Central memory CD8-positive, alpha-beta T cell (primary cell): ENCODE measurements at regions not wholly inside any gene's neighbourhood (a gene's known extent, or its start where the extent isn't known, plus 50 kb on each side); places are given as distances from the start of the nearest gene placed in this dataset.

Experiments used
- ATAC-seq: fragments of 150-1000 bp; cut with Tn5 transposase; replicated peaks from 2 replicates; pipeline ENCODE4 v1.10.0; 2022; ENCODE audit warnings: mild to moderate bottlenecking, moderate FRiP score, moderate number of reproducible peaks; ENCODE audit not compliant: poor library complexity, severe bottlenecking; ENCODE audit errors: extremely low read depth
- DNase-seq, 2 donors: peaks; one replicate each; pipeline ENCODE4 v3.0.0; 2021; ENCODE audit warnings: low spot score in 2 of 2
- H3K27ac Mint-ChIP-seq: one replicate; pipeline ENCODE4 v1.8.0; 2022; ENCODE audit warnings: low read depth, mild to moderate bottlenecking, moderate library complexity, mixed read lengths
- H3K27me3 Mint-ChIP-seq: one replicate; pipeline ENCODE4 v1.8.0; 2022; ENCODE audit warnings: mixed read lengths
- H3K36me3 Mint-ChIP-seq: one replicate; pipeline ENCODE4 v1.8.0; 2022; ENCODE audit warnings: mild to moderate bottlenecking, moderate library complexity, mixed read lengths; ENCODE audit not compliant: insufficient read depth
- H3K4me1 Mint-ChIP-seq: one replicate; pipeline ENCODE4 v1.8.0; 2022; ENCODE audit warnings: mixed read lengths
- H3K4me3 Mint-ChIP-seq: one replicate; pipeline ENCODE4 v1.8.0; 2022; ENCODE audit warnings: mild to moderate bottlenecking, moderate library complexity, mixed read lengths
- H3K9me3 Mint-ChIP-seq: one replicate; pipeline ENCODE4 v1.8.0; 2022; ENCODE audit warnings: mixed read lengths

DNA sequence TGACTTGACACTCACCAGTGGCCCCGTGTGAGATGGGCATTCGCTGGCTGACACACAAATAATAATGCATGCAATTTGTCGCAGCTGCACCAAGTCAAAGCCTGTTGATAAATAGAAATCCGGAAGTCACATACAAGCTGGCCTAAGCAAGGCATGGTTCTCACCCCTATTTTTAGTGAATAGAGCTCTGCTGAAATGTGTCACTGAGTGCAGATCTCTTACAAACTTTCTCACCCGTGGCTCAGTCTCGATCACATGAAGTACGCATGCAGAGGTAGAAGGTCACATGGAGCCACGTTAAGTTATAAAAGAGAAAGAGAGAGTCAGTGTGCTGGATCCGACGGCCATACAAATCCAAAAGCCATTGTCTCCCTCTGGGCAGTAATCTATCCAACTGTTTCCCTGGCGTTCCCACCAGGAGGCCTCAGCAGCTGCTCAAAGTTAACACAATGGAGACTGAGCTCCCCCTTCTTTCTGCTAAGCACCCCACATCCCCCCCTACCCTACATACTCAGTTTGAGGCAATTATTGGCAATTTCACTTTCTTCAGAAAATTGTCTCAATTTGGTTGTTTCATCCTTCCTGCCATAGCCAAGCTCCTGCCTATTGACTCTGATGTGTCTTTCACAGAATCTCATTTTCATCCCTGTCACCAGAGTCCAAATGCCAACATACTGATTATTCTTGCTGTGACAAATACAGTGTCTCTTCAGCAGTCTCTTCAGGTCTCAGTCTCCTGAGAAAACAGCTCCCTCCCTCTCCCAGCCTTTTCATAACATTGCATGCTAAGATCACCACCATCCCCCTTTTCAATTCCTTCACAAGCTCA is 473.3 kb upstream of the NRP1 start:
- Mint-ChIP-seq H3K27ac (no peak overlapping the region), H3K27me3 (no peaks in the 10 kb centered on the region), H3K4me3 (no peak overlapping the region), H3K4me1 (no peaks in the 10 kb centered on the region), H3K9me3 (no peaks in the 10 kb centered on the region), H3K36me3 (peaks cover 2% of the 10 kb centered on the region)
- ATAC-seq (no peak), DNase-seq (no peak)

DNA sequence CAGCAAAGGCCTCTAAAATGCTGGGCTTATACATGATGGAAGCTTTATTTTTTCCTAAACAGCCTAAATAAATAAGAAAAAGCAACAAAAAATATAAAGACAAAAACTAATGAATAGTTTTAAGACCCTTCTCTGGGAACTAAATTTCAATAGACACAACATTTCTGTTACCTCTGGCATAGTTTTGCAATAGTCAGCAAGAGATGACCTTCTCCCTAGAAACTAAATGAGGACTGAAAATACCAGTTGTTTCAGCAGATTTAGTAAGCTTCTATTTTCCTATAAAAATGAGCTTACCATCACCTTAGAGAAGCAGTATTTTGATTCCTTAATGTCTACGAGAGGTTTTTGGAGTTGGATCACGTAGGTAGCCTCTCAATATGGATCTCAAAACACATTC is 471.4 kb upstream of the NRP1 start:
- Mint-ChIP-seq H3K36me3 (no peaks in the 10 kb centered on the region), H3K4me1 (no peaks in the 10 kb centered on the region), H3K27ac (no peak overlapping the region), H3K9me3 (no peaks in the 10 kb centered on the region), H3K4me3 (no peak overlapping the region), H3K27me3 (no peaks in the 10 kb centered on the region)
- DNase-seq (no peak), ATAC-seq (no peak)

DNA sequence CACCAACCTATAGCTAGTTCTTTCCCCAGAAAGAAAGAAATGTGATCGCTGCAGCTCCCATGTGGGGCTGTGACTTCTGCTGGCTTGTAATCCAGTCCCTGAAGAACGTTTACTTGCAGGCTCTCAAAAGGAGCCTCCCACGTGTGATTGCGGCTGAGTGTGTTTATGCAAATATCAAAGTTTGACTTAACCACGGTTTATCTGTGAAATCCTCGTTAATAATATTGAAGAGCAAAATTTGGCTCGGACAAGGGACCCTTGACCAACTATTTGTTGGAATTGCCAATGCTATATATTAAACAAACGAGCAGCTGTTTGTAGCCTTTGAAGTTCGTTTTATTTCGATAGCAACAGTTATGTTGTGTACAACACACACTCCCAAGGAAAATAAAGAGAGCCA is 470.1 kb upstream of the NRP1 start:
- no peaks in the 10 kb centered on the region for H3K27me3 Mint-ChIP-seq
- no peak for ATAC-seq

DNA sequence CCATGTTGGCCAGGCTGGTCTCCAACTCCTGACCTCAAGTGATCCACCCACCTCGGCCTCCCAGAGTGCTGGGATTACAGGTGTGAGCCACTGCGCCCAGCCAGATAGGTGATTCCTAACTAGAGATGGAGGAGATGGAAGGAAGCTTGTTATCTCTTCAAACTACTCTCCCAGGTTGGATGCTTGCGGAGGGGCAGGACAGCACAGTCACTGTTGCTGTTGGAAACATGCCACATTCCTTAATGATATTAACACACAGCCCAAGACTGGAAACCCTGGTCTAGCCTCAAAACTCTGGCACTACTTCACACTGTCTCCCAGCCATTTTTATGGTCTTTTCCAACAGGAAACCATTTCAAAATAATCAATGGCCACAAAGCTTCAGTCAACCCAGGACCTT is 468.8 kb upstream of the NRP1 start:
- no peak for ATAC-seq

More for the DNA sequence above, 470.1 kb upstream of the NRP1 start:
- Mint-ChIP-seq H3K4me1 (no peaks in the 10 kb centered on the region), H3K9me3 (no peaks in the 10 kb centered on the region), H3K27ac (no peak overlapping the region), H3K4me3 (no peak overlapping the region), H3K36me3 (no peaks in the 10 kb centered on the region)
- no peak for DNase-seq

DNA sequence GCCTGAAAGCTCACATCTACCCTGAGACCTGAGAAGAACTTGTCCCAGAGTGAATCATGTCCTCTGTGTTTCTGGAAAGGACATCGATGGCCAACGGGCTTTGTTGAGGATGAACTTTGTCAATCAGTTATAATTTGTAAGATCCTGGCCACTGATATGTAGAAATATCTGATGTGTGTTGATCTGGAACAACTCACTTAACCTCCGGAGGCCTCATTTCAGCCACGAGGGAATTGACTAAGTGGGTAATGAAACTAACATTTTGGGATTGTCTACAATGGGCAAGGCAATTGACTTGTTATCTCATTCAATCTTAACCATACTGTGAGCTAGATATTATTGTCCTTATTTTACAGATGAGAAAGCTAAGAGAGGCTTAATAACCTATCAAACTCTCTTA is 468.1 kb upstream of the NRP1 start:
- H3K4me1 Mint-ChIP-seq = no peaks in the 10 kb centered on the region
- no peak overlapping the region for H3K4me3 Mint-ChIP-seq
- H3K9me3 Mint-ChIP-seq = no peaks in the 10 kb centered on the region
- no peaks in the 10 kb centered on the region for H3K27me3 Mint-ChIP-seq
- H3K36me3 Mint-ChIP-seq = no peaks in the 10 kb centered on the region
- no peak for DNase-seq
- ATAC-seq = no peak
- H3K27ac Mint-ChIP-seq = no peak overlapping the region

More for the DNA sequence above, 468.8 kb upstream of the NRP1 start:
- H3K4me1 Mint-ChIP-seq = no peaks in the 10 kb centered on the region
- no peaks in the 10 kb centered on the region for H3K9me3 Mint-ChIP-seq
- no peaks in the 10 kb centered on the region for H3K36me3 Mint-ChIP-seq
- H3K27me3 Mint-ChIP-seq = no peaks in the 10 kb centered on the region
- no peak overlapping the region for H3K27ac Mint-ChIP-seq
- DNase-seq = no peak
- no peak overlapping the region for H3K4me3 Mint-ChIP-seq

DNA sequence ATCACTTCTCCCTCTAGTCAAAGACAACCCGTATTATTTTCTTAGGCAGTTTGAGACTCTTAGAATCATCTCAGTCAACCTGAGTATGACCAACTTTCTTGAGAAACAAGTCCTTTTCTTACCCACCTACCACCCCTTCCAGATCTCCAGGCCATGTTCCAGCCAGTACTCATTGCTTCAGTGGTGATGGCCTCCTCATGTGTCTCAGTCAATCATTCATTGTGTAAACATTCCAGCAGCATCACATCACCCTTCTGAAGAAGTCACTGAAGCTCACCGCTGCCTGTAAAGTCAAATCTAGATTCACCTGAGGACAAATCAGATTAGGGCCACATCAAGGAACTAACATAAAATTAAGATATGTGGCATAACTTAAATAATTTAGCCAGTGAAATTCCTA is 467.2 kb upstream of the NRP1 start:
- H3K4me1 Mint-ChIP-seq = no peaks in the 10 kb centered on the region
- DNase-seq (no peak), ATAC-seq (no peak)
- no peaks in the 10 kb centered on the region for H3K9me3 Mint-ChIP-seq
- no peak overlapping the region for H3K27ac Mint-ChIP-seq
- no peaks in the 10 kb centered on the region for H3K27me3 Mint-ChIP-seq
- H3K36me3 Mint-ChIP-seq = no peaks in the 10 kb centered on the region
- H3K4me3 Mint-ChIP-seq = no peak overlapping the region

DNA sequence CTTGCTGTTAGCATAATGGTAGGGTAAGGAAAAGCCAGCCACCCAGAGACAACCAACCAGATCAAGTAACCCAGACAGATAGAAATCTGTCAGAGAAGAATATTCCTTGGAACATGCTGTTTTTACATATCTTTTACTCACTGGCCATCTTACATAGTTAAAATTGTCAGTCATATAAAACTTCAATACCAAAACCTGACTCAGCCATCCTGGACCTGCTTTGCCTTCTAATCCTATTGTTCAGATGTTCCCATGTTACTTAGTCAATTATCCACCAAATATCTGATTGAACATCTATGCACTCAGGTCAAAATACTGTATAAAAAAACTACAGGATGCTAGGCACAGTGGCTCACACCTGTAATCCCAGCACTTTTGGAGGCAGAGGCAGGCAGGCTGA is 466.5 kb upstream of the NRP1 start:
- DNase-seq = no peak
- Mint-ChIP-seq H3K27me3 (no peaks in the 10 kb centered on the region), H3K4me1 (no peaks in the 10 kb centered on the region), H3K27ac (no peak overlapping the region), H3K4me3 (no peak overlapping the region), H3K36me3 (no peaks in the 10 kb centered on the region), H3K9me3 (no peaks in the 10 kb centered on the region)
- no peak for ATAC-seq

DNA sequence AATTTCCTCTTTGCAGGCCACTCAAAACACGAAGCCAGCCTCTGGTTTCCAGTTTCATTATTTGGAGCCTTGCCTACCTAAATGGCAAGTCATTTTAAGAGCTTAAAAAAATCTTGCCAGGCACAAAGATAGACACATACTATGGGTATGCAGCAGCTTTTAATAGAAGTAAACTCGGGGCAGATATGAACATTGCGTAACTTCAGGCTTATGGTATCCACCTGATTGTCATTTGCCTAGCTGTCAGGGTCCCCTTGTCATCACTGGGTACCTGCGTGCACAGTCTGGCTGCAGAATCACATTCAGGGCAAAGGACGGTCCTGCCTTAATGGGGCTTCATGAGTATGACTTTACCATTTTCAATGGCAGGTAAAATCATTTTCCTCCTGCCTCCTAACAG is 466.1 kb upstream of the NRP1 start:
- ATAC-seq (no peak), DNase-seq (no peak)
- Mint-ChIP-seq H3K27ac (no peak overlapping the region), H3K9me3 (no peaks in the 10 kb centered on the region), H3K27me3 (no peaks in the 10 kb centered on the region), H3K4me3 (no peak overlapping the region), H3K36me3 (no peaks in the 10 kb centered on the region), H3K4me1 (no peaks in the 10 kb centered on the region)

DNA sequence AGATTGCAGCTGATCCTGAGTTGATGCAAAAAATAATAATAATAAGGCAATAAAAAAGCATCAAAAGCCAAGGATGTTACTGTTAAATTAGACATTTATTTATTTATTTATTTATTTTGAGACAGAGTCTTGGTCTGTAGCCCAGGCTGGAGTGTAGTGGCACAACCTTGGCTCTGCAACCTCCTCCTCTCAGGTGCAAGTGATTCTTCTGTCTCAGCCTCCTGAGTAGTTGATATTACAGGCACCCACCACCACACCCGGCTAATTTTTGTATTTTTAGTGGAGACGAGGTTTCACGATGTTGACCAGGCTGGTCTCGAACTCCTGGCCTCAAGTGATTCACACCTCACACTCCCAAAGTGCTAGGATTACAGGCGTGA is 465.5 kb upstream of the NRP1 start:
- no peaks in the 10 kb centered on the region for H3K36me3 Mint-ChIP-seq
- DNase-seq = no peak
- H3K27me3 Mint-ChIP-seq = no peaks in the 10 kb centered on the region
- ATAC-seq = no peak
- no peak overlapping the region for H3K4me3 Mint-ChIP-seq
- no peaks in the 10 kb centered on the region for H3K9me3 Mint-ChIP-seq
- H3K4me1 Mint-ChIP-seq = no peaks in the 10 kb centered on the region
- H3K27ac Mint-ChIP-seq = no peak overlapping the region

DNA sequence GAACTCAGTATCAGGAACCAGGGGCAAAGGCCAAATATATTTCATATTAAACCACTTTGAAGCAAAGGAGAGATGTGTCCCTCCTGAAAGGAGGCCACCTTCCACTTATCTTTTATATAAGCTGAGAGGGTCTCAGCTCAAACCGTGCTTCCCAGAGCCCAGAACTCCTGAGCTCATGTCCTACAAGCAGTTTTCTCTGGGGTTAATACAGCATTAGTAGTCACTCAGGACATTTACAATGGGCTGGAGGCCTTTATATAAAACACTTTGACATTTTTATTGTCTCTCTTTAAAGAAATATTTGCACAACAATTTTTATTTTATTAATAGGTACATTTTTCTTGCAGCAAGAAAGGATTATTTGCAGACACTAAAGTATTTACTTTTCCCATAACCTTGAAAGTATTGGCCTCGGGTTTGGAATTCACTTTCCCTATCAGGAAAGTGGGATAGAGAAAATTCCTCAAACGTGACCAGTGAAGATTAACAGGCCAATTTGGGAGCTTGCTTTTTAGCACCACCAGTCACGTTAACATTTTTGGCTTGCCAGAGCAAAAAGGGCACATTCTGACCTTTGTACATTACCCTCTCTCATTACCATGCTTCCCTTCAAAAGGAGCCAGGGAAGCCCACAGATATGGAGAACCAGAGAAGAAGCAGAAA is 464.9 kb upstream of the NRP1 start:
- ATAC-seq = no peak
- H3K4me1 Mint-ChIP-seq = no peaks in the 10 kb centered on the region

DNA sequence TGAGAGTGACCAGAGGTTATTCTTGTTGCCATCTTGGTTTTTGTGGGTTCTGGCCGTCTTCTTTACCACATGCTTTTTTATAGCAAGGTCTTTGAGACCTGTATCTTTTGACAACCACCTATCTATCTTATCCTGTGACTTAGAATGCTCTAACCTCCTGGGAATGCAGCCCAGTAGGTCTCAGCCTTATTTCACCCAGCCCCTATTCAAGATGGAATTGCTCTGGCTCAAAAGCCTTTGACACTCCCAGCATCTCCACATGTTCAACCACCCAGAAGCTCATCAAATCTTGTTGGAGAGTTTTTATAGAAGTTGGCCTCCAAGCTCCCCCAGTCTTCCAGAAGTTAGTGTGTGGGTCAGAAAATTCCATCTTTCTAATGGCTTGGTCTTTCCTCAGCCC is 464.3 kb upstream of the NRP1 start:
- ATAC-seq (no peak), DNase-seq (no peak)
- H3K9me3 Mint-ChIP-seq = no peaks in the 10 kb centered on the region
- H3K4me3 Mint-ChIP-seq = no peak overlapping the region
- no peak overlapping the region for H3K27ac Mint-ChIP-seq
- H3K27me3 Mint-ChIP-seq = no peaks in the 10 kb centered on the region
- no peaks in the 10 kb centered on the region for H3K4me1 Mint-ChIP-seq
- H3K36me3 Mint-ChIP-seq = no peaks in the 10 kb centered on the region

More for the DNA sequence above, 464.9 kb upstream of the NRP1 start:
- H3K36me3 Mint-ChIP-seq = no peaks in the 10 kb centered on the region
- no peak overlapping the region for H3K27ac Mint-ChIP-seq
- no peaks in the 10 kb centered on the region for H3K9me3 Mint-ChIP-seq
- H3K27me3 Mint-ChIP-seq = no peaks in the 10 kb centered on the region
- no peak overlapping the region for H3K4me3 Mint-ChIP-seq
- no peak for DNase-seq

DNA sequence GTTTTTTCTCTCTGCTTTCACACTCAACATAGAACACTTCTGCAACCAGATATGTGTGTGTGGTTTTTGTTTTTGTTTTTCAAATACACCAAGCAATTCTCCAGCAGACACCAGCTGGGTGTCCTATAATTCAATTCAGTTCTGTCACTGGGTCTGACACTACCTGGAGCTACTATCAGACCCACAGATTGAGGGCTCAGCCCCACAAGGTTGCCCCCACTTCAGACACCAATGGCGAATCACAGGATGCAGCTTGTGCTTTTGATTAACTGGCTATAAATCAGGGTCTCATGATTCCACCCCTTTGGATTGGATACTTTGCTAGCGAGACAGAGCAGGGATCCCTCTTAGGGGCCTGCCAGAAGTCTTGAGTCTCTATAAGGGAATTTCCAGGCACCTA is 462.2 kb upstream of the NRP1 start:
- ATAC-seq = no peak
- DNase-seq = no peak
- no peak overlapping the region for H3K27ac Mint-ChIP-seq

DNA sequence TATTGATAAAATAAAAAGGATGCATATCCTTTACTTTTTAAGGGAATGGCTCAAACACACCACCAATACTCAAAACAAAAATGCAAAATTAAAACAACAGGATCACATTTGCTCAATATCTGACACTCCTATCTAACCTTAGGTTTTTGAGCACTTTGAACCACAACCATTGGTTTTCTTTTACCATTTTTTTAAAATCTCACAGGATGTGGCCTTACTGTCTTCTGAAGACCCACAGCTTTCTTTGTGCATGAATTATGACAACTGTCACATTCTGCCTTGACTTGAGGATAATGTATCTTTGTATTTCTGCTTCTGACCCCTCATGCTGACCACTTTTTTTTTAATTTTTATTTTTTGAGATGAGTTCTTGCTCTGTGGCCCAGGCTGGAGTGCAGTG is 461.1 kb upstream of the NRP1 start:
- Mint-ChIP-seq H3K4me1 (no peaks in the 10 kb centered on the region), H3K36me3 (no peaks in the 10 kb centered on the region), H3K27ac (no peak overlapping the region), H3K27me3 (no peaks in the 10 kb centered on the region), H3K4me3 (no peak overlapping the region), H3K9me3 (no peaks in the 10 kb centered on the region)
- no peak for DNase-seq
- ATAC-seq = no peak

More for the DNA sequence above, 462.2 kb upstream of the NRP1 start:
- no peaks in the 10 kb centered on the region for H3K9me3 Mint-ChIP-seq
- H3K27me3 Mint-ChIP-seq = no peaks in the 10 kb centered on the region
- no peaks in the 10 kb centered on the region for H3K36me3 Mint-ChIP-seq
- no peak overlapping the region for H3K4me3 Mint-ChIP-seq
- H3K4me1 Mint-ChIP-seq = no peaks in the 10 kb centered on the region
